ENCODE measurements at regions not wholly inside any gene's neighbourhood (a gene's known extent, or its start where the extent isn't known, plus 50 kb on each side); places are given as distances from the start of the nearest gene placed in this dataset.

GRCh38 chr6:41404182-41404845, 68.9 kb downstream of the NCR2 start:
- no peak for DNase-seq

GRCh38 chr6:41405941-41406727, 70.7 kb downstream of the NCR2 start:
- DNase-seq, result no peak

GRCh38 chr6:41406728-41407489, 71.5 kb downstream of the NCR2 start:
- DNase-seq, result no peak

- no peak for DNase-seq
Measured at GRCh38 chr6:41408576-41408975, 73.2 kb downstream of the NCR2 start.

GRCh38 chr6:41408982-41409381, 73.6 kb downstream of the NCR2 start:
- no peak for DNase-seq

GRCh38 chr6:41409489-41409888, 74.1 kb downstream of the NCR2 start:
- DNase-seq, result no peak

- DNase-seq, result no peak
Measured at GRCh38 chr6:41411961-41412360, 76.6 kb downstream of the NCR2 start.

GRCh38 chr6:41413250-41413649, 77.8 kb downstream of the NCR2 start:
- no peak for DNase-seq

- no peak for DNase-seq
Measured at GRCh38 chr6:41416501-41416837, 81.1 kb downstream of the NCR2 start.

- no peak for DNase-seq
Measured at GRCh38 chr6:41418741-41419140, 83.3 kb downstream of the NCR2 start.

- DNase-seq, result no peak
Measured at GRCh38 chr6:41419385-41419784, 84.0 kb downstream of the NCR2 start.

- DNase-seq, result no peak
Measured at GRCh38 chr6:41420186-41420585, 84.8 kb downstream of the NCR2 start.

- DNase-seq, result no peak
Measured at GRCh38 chr6:41422161-41422560, 86.8 kb downstream of the NCR2 start.

- no peak for DNase-seq
Measured at GRCh38 chr6:41423002-41423401, 87.6 kb downstream of the NCR2 start.

GRCh38 chr6:41424370-41425058, 89.1 kb downstream of the NCR2 start:
- DNase-seq, result peak; percentile 42

GRCh38 chr6:41425511-41425910, 90.1 kb downstream of the NCR2 start:
- DNase-seq, result no peak

GRCh38 chr6:41426438-41426851, 91.0 kb downstream of the NCR2 start:
- DNase-seq, result no peak

- DNase-seq, result no peak
Measured at GRCh38 chr6:41426888-41427641, 91.7 kb downstream of the NCR2 start.

- DNase-seq, result no peak
Measured at GRCh38 chr6:41427642-41428335, 92.4 kb downstream of the NCR2 start.

- DNase-seq, result no peak
Measured at GRCh38 chr6:41428336-41428995, 93.1 kb downstream of the NCR2 start.

GRCh38 chr6:41428996-41429421, 93.6 kb downstream of the NCR2 start:
- DNase-seq, result no peak
